AG09309 (cell line): ENCODE measurements at regions not wholly inside any gene's neighbourhood (a gene's known extent, or its start where the extent isn't known, plus 50 kb on each side); places are given as distances from the start of the nearest gene placed in this dataset.

ENCODE experiments used
- DNase-seq: peaks from one replicate; pipeline ENCODE4 v3.0.0-alpha.2; 2010; ENCODE audit warnings: low read depth
- H3K4me3 ChIP-seq: 2 replicates; pipeline ENCODE4 v1.5.1; 2011; ENCODE audit warnings: mild to moderate bottlenecking, low read depth, low read length, moderate library complexity; ENCODE audit not compliant: control insufficient read depth
- CTCF ChIP-seq: IDR thresholded peaks from 2 replicates; pipeline ENCODE4 v1.5.1; 2011; ENCODE audit warnings: mild to moderate bottlenecking, low read depth, low read length, inconsistent platforms; ENCODE audit not compliant: insufficient read depth, control insufficient read depth; ENCODE audit errors: missing control alignments

- no peak for TF ChIP-seq CTCF
- no peak for DNase-seq
- no peak overlapping the region for H3K4me3 ChIP-seq
These were observed 110.2 kb upstream of the ERCC4 start for GRCh38 chr16:13809765-13810164.

GRCh38 chr16:13811834-13812233 is 108.1 kb upstream of the ERCC4 start:
- no peak for TF ChIP-seq CTCF
- DNase-seq: no peak
- no peak overlapping the region for H3K4me3 ChIP-seq

- TF ChIP-seq CTCF: no peak
- H3K4me3 ChIP-seq: no peak overlapping the region
- DNase-seq: no peak
These were observed 103.3 kb upstream of the ERCC4 start for GRCh38 chr16:13816701-13817100.

- no peak for TF ChIP-seq CTCF
- DNase-seq: no peak
- H3K4me3 ChIP-seq: no peak overlapping the region
These were observed 96.5 kb upstream of the ERCC4 start for GRCh38 chr16:13823501-13823900.

- TF ChIP-seq CTCF: no peak
- no peak overlapping the region for H3K4me3 ChIP-seq
- DNase-seq: no peak
These were observed 90.2 kb upstream of the ERCC4 start for GRCh38 chr16:13829697-13830299.

GRCh38 chr16:13833515-13833914 is 86.4 kb upstream of the ERCC4 start:
- TF ChIP-seq CTCF: no peak
- H3K4me3 ChIP-seq: no peak overlapping the region
- no peak for DNase-seq

GRCh38 chr16:13835387-13835786 is 84.6 kb upstream of the ERCC4 start:
- no peak overlapping the region for H3K4me3 ChIP-seq
- DNase-seq: no peak
- no peak for TF ChIP-seq CTCF
